NOMO-1 (cell line): ENCODE measurements at regions not wholly inside any gene's neighbourhood (a gene's known extent, or its start where the extent isn't known, plus 50 kb on each side); places are given as distances from the start of the nearest gene placed in this dataset.
A peak's percentile ranks its signal among the peaks of the same experiment; 100 is the strongest.
"Not testable (repeated sequence)": the region's sequence is repeated elsewhere in the genome, so short reads cannot be mapped to it uniquely, and the experiment has no call there.

Source experiments
- DNase-seq, 2 experiments: peaks; one replicate each; lab custom pipeline; 2025; ENCODE audit not compliant: unreplicated experiment in 2 of 2; lab: John Stamatoyannopoulos, UW

GRCh38 chr1:102178480-102178879, 181.8 kb upstream of the OLFM3 start:
- no peak for DNase-seq

GRCh38 chr1:102174259-102174863, 177.6 kb upstream of the OLFM3 start:
- DNase-seq: no peak

- DNase-seq: no peak
These were observed 175.5 kb upstream of the OLFM3 start for GRCh38 chr1:102172200-102172599.

GRCh38 chr1:102163799-102164198, 167.1 kb upstream of the OLFM3 start:
- DNase-seq: no peak

- DNase-seq: no peak
These were observed 154.5 kb upstream of the OLFM3 start for GRCh38 chr1:102151242-102151641.

- DNase-seq: no peak
These were observed 124.2 kb upstream of the OLFM3 start for GRCh38 chr1:102120910-102121309.

- no peak for DNase-seq
These were observed 121.4 kb upstream of the OLFM3 start for GRCh38 chr1:102118150-102118549.

- no peak for DNase-seq
These were observed 113.9 kb upstream of the OLFM3 start for GRCh38 chr1:102110586-102110985.

GRCh38 chr1:102109493-102109892, 112.8 kb upstream of the OLFM3 start:
- not testable (repeated sequence) for DNase-seq

- DNase-seq: no peak
These were observed 110.7 kb upstream of the OLFM3 start for GRCh38 chr1:102107441-102107840.

- no peak for DNase-seq
These were observed 109.3 kb upstream of the OLFM3 start for GRCh38 chr1:102105931-102106550.

GRCh38 chr1:102103646-102104045, 106.9 kb upstream of the OLFM3 start:
- no peak for DNase-seq

- DNase-seq: no peak
These were observed 105.6 kb upstream of the OLFM3 start for GRCh38 chr1:102102276-102102780.

GRCh38 chr1:102100666-102101065, 103.9 kb upstream of the OLFM3 start:
- no peak for DNase-seq

- no peak for DNase-seq
These were observed 103.2 kb upstream of the OLFM3 start for GRCh38 chr1:102099916-102100315.

GRCh38 chr1:102098536-102098935, 101.8 kb upstream of the OLFM3 start:
- DNase-seq: peak; percentile 68 to 78

GRCh38 chr1:102098081-102098480, 101.4 kb upstream of the OLFM3 start:
- no peak for DNase-seq

- no peak for DNase-seq
These were observed 100.7 kb upstream of the OLFM3 start for GRCh38 chr1:102097451-102097850.

- no peak for DNase-seq
These were observed 99.4 kb upstream of the OLFM3 start for GRCh38 chr1:102096162-102096561.

- no peak for DNase-seq
These were observed 93.1 kb upstream of the OLFM3 start for GRCh38 chr1:102089791-102090190.

GRCh38 chr1:102085896-102086295, 89.2 kb upstream of the OLFM3 start:
- no peak for DNase-seq

- no peak for DNase-seq
These were observed 88.2 kb upstream of the OLFM3 start for GRCh38 chr1:102084771-102085535.
